HepG2 (cell line): ENCODE measurements at regions not wholly inside any gene's neighbourhood (a gene's known extent, or its start where the extent isn't known, plus 50 kb on each side); places are given as distances from the start of the nearest gene placed in this dataset.

Experiments
- ASH2L ChIP-seq: fragments of 300-600, 200-600 bp; sonication (generic); IDR thresholded peaks from 2 replicates; pipeline ENCODE4 v1.7.0; 2017; ENCODE audit warnings: low read depth, mild to moderate bottlenecking, moderate library complexity, mixed read lengths, low read length; ENCODE audit not compliant: insufficient read length
- FOXA1 ChIP-seq, 2 experiments: fragments of 450-650 bp in 1 of 2; sonication (generic) in 1 of 2; formaldehyde crosslinking in 1 of 2; IDR thresholded peaks; 2 replicates each; pipeline versions ENCODE4 v1.4.0 to v1.6.1; 2016 to 2020; ENCODE audit warnings: missing genetic modification reagents in 1 of 2
- HINFP ChIP-seq: sonication (generic); formaldehyde crosslinking; IDR thresholded peaks from 2 replicates; pipeline ENCODE4 v1.4.0; 2020; ENCODE audit warnings: low read depth, mild to moderate bottlenecking, missing genetic modification reagents
- IRF2 ChIP-seq: IDR thresholded peaks from 2 replicates; pipeline ENCODE4 v1.6.1; 2018; ENCODE audit warnings: missing genetic modification reagents, missing compliant biosample characterization
- JUNB ChIP-seq: sonication (generic); formaldehyde crosslinking; IDR thresholded peaks from 2 replicates; pipeline ENCODE4 v1.8.0; 2022; ENCODE audit warnings: missing genetic modification reagents, mild to moderate bottlenecking, borderline replicate concordance
- KAT8 ChIP-seq: IDR thresholded peaks from 2 replicates; pipeline ENCODE4 v1.6.1; 2016; ENCODE audit warnings: missing genetic modification reagents, missing compliant biosample characterization
- KDM5B ChIP-seq: sonication (generic); formaldehyde crosslinking; IDR thresholded peaks from 2 replicates; pipeline ENCODE4 v1.4.0; 2020; ENCODE audit warnings: missing genetic modification reagents, mild to moderate bottlenecking, borderline replicate concordance
- KLF11 ChIP-seq: IDR thresholded peaks from 2 replicates; pipeline ENCODE4 v1.6.1; 2016; ENCODE audit warnings: missing compliant biosample characterization
- MED8 ChIP-seq: sonication (generic); formaldehyde crosslinking; IDR thresholded peaks from 2 replicates; pipeline ENCODE4 v1.8.1; 2023; ENCODE audit warnings: mild to moderate bottlenecking, missing genetic modification reagents; ENCODE audit not compliant: insufficient replicate concordance
- SRSF1 ChIP-seq: fragments of 200-400 bp; formaldehyde crosslinking; optimal IDR thresholded peaks from 2 replicates; pipeline ENCODE3; 2017; ENCODE audit warnings: mild to moderate bottlenecking, low read depth, low read length, moderate library complexity
- ZNF317 ChIP-seq: sonication (generic); formaldehyde crosslinking; IDR thresholded peaks from 2 replicates; pipeline ENCODE4 v1.5.0; 2020; ENCODE audit warnings: mild to moderate bottlenecking, missing genetic modification reagents
- ZNF501 ChIP-seq: sonication (generic); formaldehyde crosslinking; IDR thresholded peaks from 2 replicates; pipeline ENCODE4 v1.5.1; 2020; ENCODE audit warnings: mild to moderate bottlenecking, moderate library complexity, missing genetic modification reagents
- TF ChIP-seq, protein P1 (sequence below): sonication (generic); formaldehyde crosslinking; IDR thresholded peaks from 2 replicates; pipeline ENCODE4 v1.4.0; 2020; ENCODE audit warnings: missing genetic modification reagents
- TF ChIP-seq, protein P2 (sequence below): sonication (generic); formaldehyde crosslinking; IDR thresholded peaks from 2 replicates; pipeline ENCODE4 v1.5.1; 2020; ENCODE audit warnings: missing genetic modification reagents, mild to moderate bottlenecking, borderline replicate concordance
- TF ChIP-seq, protein P3 (sequence below): sonication (generic); formaldehyde crosslinking; IDR thresholded peaks from 2 replicates; pipeline ENCODE4 v1.4.0; 2020; ENCODE audit warnings: missing genetic modification reagents

GRCh38 chr2:240250985-240251847 lies 110.8 kb upstream of the OTOS start (continued):
- TF ChIP-seq ASH2L: peak; percentile 79
- TF ChIP-seq, protein P1, sequence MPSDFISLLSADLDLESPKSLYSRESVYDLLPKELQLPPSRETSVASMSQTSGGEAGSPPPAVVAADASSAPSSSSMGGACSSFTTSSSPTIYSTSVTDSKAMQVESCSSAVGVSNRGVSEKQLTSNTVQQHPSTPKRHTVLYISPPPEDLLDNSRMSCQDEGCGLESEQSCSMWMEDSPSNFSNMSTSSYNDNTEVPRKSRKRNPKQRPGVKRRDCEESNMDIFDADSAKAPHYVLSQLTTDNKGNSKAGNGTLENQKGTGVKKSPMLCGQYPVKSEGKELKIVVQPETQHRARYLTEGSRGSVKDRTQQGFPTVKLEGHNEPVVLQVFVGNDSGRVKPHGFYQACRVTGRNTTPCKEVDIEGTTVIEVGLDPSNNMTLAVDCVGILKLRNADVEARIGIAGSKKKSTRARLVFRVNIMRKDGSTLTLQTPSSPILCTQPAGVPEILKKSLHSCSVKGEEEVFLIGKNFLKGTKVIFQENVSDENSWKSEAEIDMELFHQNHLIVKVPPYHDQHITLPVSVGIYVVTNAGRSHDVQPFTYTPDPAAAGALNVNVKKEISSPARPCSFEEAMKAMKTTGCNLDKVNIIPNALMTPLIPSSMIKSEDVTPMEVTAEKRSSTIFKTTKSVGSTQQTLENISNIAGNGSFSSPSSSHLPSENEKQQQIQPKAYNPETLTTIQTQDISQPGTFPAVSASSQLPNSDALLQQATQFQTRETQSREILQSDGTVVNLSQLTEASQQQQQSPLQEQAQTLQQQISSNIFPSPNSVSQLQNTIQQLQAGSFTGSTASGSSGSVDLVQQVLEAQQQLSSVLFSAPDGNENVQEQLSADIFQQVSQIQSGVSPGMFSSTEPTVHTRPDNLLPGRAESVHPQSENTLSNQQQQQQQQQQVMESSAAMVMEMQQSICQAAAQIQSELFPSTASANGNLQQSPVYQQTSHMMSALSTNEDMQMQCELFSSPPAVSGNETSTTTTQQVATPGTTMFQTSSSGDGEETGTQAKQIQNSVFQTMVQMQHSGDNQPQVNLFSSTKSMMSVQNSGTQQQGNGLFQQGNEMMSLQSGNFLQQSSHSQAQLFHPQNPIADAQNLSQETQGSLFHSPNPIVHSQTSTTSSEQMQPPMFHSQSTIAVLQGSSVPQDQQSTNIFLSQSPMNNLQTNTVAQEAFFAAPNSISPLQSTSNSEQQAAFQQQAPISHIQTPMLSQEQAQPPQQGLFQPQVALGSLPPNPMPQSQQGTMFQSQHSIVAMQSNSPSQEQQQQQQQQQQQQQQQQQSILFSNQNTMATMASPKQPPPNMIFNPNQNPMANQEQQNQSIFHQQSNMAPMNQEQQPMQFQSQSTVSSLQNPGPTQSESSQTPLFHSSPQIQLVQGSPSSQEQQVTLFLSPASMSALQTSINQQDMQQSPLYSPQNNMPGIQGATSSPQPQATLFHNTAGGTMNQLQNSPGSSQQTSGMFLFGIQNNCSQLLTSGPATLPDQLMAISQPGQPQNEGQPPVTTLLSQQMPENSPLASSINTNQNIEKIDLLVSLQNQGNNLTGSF (CRISPR knock-in tag): no peak; the same call in 1 of the 2 replicates
- TF ChIP-seq KLF11 (CRISPR knock-in tag): no peak
- TF ChIP-seq SRSF1: no peak
- TF ChIP-seq ZNF501 (CRISPR knock-in tag): peak; percentile 87; the same call in 1 of the 2 replicates
- TF ChIP-seq, protein P2, sequence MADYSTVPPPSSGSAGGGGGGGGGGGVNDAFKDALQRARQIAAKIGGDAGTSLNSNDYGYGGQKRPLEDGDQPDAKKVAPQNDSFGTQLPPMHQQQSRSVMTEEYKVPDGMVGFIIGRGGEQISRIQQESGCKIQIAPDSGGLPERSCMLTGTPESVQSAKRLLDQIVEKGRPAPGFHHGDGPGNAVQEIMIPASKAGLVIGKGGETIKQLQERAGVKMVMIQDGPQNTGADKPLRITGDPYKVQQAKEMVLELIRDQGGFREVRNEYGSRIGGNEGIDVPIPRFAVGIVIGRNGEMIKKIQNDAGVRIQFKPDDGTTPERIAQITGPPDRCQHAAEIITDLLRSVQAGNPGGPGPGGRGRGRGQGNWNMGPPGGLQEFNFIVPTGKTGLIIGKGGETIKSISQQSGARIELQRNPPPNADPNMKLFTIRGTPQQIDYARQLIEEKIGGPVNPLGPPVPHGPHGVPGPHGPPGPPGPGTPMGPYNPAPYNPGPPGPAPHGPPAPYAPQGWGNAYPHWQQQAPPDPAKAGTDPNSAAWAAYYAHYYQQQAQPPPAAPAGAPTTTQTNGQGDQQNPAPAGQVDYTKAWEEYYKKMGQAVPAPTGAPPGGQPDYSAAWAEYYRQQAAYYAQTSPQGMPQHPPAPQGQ (CRISPR knock-in tag): 0 out of 2 replicates have a peak, but pooled peaks have one; percentile 65
- TF ChIP-seq, protein P3, sequence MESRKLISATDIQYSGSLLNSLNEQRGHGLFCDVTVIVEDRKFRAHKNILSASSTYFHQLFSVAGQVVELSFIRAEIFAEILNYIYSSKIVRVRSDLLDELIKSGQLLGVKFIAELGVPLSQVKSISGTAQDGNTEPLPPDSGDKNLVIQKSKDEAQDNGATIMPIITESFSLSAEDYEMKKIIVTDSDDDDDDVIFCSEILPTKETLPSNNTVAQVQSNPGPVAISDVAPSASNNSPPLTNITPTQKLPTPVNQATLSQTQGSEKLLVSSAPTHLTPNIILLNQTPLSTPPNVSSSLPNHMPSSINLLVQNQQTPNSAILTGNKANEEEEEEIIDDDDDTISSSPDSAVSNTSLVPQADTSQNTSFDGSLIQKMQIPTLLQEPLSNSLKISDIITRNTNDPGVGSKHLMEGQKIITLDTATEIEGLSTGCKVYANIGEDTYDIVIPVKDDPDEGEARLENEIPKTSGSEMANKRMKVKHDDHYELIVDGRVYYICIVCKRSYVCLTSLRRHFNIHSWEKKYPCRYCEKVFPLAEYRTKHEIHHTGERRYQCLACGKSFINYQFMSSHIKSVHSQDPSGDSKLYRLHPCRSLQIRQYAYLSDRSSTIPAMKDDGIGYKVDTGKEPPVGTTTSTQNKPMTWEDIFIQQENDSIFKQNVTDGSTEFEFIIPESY: peak; percentile 41; the same call in 1 of the 2 replicates
- peak; percentile 71; the same call in 1 of the 2 replicates for TF ChIP-seq ZNF317
- TF ChIP-seq JUNB (CRISPR knock-in tag): no peak; the same call in 1 of the 2 replicates
- peak; percentile 87; the same call in 1 of the 2 replicates for TF ChIP-seq KDM5B (CRISPR knock-in tag)
- peak; percentile 78 for TF ChIP-seq IRF2
- TF ChIP-seq HINFP (CRISPR knock-in tag): peak; percentile 81; the same call in 1 of the 2 replicates
- peak; percentile 80 for TF ChIP-seq KAT8
- no peak for TF ChIP-seq MED8
- no peak for TF ChIP-seq FOXA1 (IDR thresholded peaks at IDR 0.05)
- TF ChIP-seq FOXA1 (CRISPR knock-in tag; IDR thresholded peaks at IDR 0.05): no peak; the same call in 1 of the 2 replicates
